ENCODE measurements at regions not wholly inside any gene's neighbourhood (a gene's known extent, or its start where the extent isn't known, plus 50 kb on each side); places are given as distances from the start of the nearest gene placed in this dataset.

GRCh38 chr7:85882335-85882734 is 695.5 kb upstream of the SEMA3D start:
- Histone ChIP-seq H3K4me3 (no peak overlapping the region), H3K27ac (no peak overlapping the region), H3K9me3 (peaks cover 0 to 10% (median 0%) of the 10 kb centered on the region in 11 donors), H3K4me1 (no peaks in the 10 kb centered on the region), H3K27me3 (no peaks in the 10 kb centered on the region), H3K36me3 (no peaks in the 10 kb centered on the region)
- WGBS, 2 donors: 66 to 71% methylated on average over 1 of the region's 1 CpG
- no peak for TF ChIP-seq CTCF (IDR thresholded peaks at IDR 0.05)
- DNase-seq (no peak), ATAC-seq (no peak)
- intact Hi-C loops (cut with DNase I): loop anchor here in 6 of 10 donors (10.0 kb wide), 2 partner anchors 592 to 1022 kb away; no protein-coding TSS in a partner anchor

- intact Hi-C loops (cut with DNase I): no loop called here
- Histone ChIP-seq H3K27ac (no peak overlapping the region), H3K4me3 (no peak overlapping the region), H3K36me3 (no peaks in the 10 kb centered on the region), H3K27me3 (no peaks in the 10 kb centered on the region), H3K4me1 (no peaks in the 10 kb centered on the region), H3K9me3 (peaks cover 0 to 21% (median 5%) of the 10 kb centered on the region in 11 donors)
- ATAC-seq: no peak
- WGBS, 2 donors: 46 to 61% methylated on average over 1 of the region's 1 CpG
- no peak for DNase-seq
- TF ChIP-seq CTCF (IDR thresholded peaks at IDR 0.05): no peak
Measured at GRCh38 chr7:85875398-85875797, 688.5 kb upstream of the SEMA3D start.

GRCh38 chr7:85866540-85866939 is 679.7 kb upstream of the SEMA3D start:
- H3K27ac ChIP-seq: no peak overlapping the region
- H3K4me3 ChIP-seq: no peak overlapping the region
- DNase-seq (no peak), ATAC-seq (no peak)
- no peak for TF ChIP-seq CTCF (IDR thresholded peaks at IDR 0.05)
- H3K36me3 ChIP-seq: no peaks in the 10 kb centered on the region
- peaks cover 0 to 41% (median 5%) of the 10 kb centered on the region in 11 donors for H3K9me3 ChIP-seq
- intact Hi-C loops (cut with DNase I): no loop called here
- no peaks in the 10 kb centered on the region for H3K27me3 ChIP-seq
- no peaks in the 10 kb centered on the region for H3K4me1 ChIP-seq
- WGBS, 2 donors: 83 to 92% methylated on average over 4 of the region's 4 CpGs

- 39 to 43% methylated on average over 6 of the region's 6 CpGs for WGBS, 2 donors
- Histone ChIP-seq H3K4me1 (no peaks in the 10 kb centered on the region), H3K9me3 (no peaks in the 10 kb centered on the region), H3K4me3 (no peak overlapping the region), H3K36me3 (no peaks in the 10 kb centered on the region), H3K27ac (no peak overlapping the region), H3K27me3 (no peaks in the 10 kb centered on the region)
- ATAC-seq: no peak
- no peak for DNase-seq
- intact Hi-C loops (cut with DNase I): loop anchor here in 2 of 10 donors (5.0 to 10.0 kb wide), 2 partner anchors 817 to 819 kb away; no protein-coding TSS in a partner anchor
- peak in 7 of 9 donors; percentile 21 to 49 (median 36) for TF ChIP-seq CTCF (IDR thresholded peaks at IDR 0.05)
Measured at GRCh38 chr7:85851571-85852193, 664.8 kb upstream of the SEMA3D start.
